Heart left ventricle (tissue), 13 donors: ENCODE measurements at regions not wholly inside any gene's neighbourhood (a gene's known extent, or its start where the extent isn't known, plus 50 kb on each side); places are given as distances from the start of the nearest gene placed in this dataset.

Experiments
- POLR2A ChIP-seq, 2 donors: fragments of 450-650 bp; IDR thresholded peaks; one replicate each; pipeline ENCODE4 v1.6.1; 2017; ENCODE audit warnings: antibody characterized with exemption in 2 of 2, mild to moderate bottlenecking in 2 of 2, moderate library complexity in 2 of 2
- TF ChIP-seq, protein P1 (sequence below), 12 donors: fragments of 200-600 bp; sonication (generic) in 4 of 12; IDR thresholded peaks; one replicate each; pipeline versions ENCODE4 v1.5.0 to v1.8.0; 2018 to 2022; ENCODE audit warnings: antibody characterized with exemption in 12 of 12, mild to moderate bottlenecking in 5 of 12
- donor health status: ischemic (EF 13 %, LVEDD 7.1; RV severe dilation, severe dysfunction).
- donor health status: DM: no; HTN: yes; CAD: no.
- donor health status: DM: no; HTN: no; CAD: no.
- donor health status: ischemic (EF 25% LVEDD 6.9; RV normal size, moderate dysfunction).
- donor health status: ischemic (EF 25% LVEDD 5.7; RV mildly dilated, moderate dysfunction).
- donor health status: ischemic (EF 35%, LVEDD 5.7; RV mildly dilated, moderate dysfunction).
- donor health status: nonischemic (EF 11% LVEDD 7.7; RV severe dilation, severe dysfunction).
- donor health status: DM: yes; HTN: yes; CAD: no.
- donor health status: PGD.
- donor health status: ischemic (EF 29% LVEDD 5.4; RV normal size, mild dysfunction).
- donor health status: nonischemic (EF 23%, LVEDD 6.1; RV moderate dilation, normal function).

DNA sequence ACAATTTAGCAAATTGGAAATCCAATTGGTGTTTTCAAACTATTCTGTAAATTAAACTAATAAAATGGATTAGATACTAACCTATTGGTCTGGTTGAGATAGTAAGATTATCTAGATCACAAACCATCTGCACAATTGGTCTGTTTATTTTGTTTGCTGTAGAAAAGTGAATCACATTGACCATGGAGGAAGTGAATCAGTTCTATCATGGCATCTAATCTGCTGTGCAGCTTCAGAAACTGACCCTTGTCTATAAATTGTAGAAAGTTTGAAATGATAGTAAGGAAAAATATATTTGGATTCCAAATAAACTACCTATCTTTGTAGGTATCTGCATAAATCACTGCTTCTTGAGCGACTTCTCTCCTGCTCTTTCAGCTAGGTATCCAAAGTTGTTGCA, 1865.4 kb downstream of the MAT2B start:
- TF ChIP-seq POLR2A (IDR thresholded peaks at IDR 0.05) = no peak
- TF ChIP-seq, protein P1, sequence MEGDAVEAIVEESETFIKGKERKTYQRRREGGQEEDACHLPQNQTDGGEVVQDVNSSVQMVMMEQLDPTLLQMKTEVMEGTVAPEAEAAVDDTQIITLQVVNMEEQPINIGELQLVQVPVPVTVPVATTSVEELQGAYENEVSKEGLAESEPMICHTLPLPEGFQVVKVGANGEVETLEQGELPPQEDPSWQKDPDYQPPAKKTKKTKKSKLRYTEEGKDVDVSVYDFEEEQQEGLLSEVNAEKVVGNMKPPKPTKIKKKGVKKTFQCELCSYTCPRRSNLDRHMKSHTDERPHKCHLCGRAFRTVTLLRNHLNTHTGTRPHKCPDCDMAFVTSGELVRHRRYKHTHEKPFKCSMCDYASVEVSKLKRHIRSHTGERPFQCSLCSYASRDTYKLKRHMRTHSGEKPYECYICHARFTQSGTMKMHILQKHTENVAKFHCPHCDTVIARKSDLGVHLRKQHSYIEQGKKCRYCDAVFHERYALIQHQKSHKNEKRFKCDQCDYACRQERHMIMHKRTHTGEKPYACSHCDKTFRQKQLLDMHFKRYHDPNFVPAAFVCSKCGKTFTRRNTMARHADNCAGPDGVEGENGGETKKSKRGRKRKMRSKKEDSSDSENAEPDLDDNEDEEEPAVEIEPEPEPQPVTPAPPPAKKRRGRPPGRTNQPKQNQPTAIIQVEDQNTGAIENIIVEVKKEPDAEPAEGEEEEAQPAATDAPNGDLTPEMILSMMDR (IDR thresholded peaks at IDR 0.05) = no peak
